HL-60/S4 treated with phorbol 12-myristate 13-acetate at 8.2 ng/mL for 4 days and 3 days (cell line): ENCODE measurements at regions not wholly inside any gene's neighbourhood (a gene's known extent, or its start where the extent isn't known, plus 50 kb on each side); places are given as distances from the start of the nearest gene placed in this dataset.
"Not testable (repeated sequence)": the region's sequence is repeated elsewhere in the genome, so short reads cannot be mapped to it uniquely, and the experiment has no call there.

Source experiments
- in situ Hi-C: fragments of 300-500 bp; cut with MboI; formaldehyde crosslinking; loops from 2 replicates; pipeline ENCODE4 v1.15.0; 2022; ENCODE audit warnings: low sequenced_read_pairs

DNA sequence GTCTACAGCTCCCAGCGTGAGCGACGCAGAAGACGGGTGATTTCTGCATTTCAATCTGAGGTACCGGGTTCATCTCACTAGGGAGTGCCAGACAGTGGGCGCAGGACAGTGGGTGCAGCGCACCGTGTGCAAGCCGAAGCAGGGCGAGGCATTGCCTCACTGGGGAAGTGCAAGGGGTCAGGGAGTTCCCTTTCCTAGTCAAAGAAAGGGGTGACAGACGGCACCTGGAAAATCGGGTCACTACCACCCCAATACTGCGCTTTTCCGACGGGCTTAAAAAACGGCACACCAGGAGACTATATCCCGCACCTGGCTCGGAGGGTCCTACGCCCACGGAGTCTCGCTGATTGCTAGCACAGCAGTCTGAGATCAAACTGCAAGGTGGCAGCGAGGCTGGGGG, 95.6 kb downstream of the GPX5 start:
- in situ Hi-C loops: not testable (repeated sequence)

- in situ Hi-C loops: not testable (repeated sequence)
These were observed 97.6 kb downstream of the GPX5 start for GRCh38 chr6:28623242-28623641.

DNA sequence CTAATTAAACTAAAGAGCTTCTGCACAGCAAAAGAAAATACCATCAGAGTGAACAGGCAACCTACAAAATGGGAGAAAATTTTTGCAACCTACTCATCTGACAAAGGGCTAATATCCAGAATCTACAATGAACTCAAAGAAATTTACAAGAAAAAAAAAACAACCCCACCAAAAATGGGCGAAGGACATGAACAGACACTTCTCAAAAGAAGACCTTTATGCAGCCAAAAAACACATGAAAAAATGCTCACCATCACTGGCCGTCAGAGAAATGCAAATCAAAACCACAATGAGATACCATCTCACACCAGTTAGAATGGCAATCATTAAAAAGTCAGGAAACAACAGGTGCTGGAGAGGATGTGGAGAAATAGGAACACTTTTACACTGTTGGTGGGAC, 100.7 kb downstream of the GPX5 start:
- in situ Hi-C loops: not testable (repeated sequence)

GRCh38 chr6:28632326-28632851, 106.7 kb downstream of the GPX5 start:
- in situ Hi-C loops: no loop called here

GRCh38 chr6:28633445-28634215, 107.9 kb downstream of the GPX5 start:
- in situ Hi-C loops: no loop called here

GRCh38 chr6:28634411-28634760, 108.7 kb downstream of the GPX5 start:
- in situ Hi-C loops: no loop called here

DNA sequence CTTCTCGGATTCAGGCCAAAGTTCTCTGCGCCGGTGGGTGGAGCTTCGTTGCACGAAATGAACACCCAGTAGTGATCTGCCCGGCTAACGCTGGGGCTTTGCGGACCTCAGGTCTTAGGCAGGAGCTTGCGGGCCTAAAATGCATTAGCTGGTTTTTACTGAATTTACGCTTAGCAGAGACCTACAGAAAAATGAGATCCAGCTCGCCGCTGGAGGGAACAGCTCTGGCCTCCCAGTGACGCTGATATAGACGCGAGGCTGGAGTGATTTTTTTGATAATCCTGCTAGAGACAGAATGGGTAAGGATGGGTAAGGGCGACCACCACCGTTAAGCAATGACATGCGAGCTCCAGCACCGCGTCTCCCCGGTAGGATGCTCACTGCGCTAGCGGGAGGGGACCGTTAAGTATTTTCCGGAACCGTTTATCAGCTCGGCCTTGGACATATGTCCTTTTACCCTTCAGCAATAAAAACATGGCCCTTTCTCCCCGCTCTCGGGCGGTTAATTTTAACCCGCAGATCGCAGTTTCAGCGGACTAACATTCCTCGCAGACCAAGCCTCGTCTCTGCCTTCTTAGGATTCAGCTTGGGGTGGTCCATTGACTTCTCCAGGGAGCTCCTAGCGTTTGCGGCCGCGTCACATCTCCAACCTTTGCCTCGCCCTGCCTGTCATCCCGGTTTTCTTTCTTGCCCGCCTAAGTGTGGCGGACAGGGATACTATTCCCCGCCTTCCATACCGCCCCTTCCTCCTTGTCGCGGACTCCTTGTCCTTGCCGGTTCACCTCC, 109.3 kb downstream of the GPX5 start:
- in situ Hi-C loops: no loop called here

GRCh38 chr6:28635547-28636158, 110.0 kb downstream of the GPX5 start:
- in situ Hi-C loops: no loop called here

DNA sequence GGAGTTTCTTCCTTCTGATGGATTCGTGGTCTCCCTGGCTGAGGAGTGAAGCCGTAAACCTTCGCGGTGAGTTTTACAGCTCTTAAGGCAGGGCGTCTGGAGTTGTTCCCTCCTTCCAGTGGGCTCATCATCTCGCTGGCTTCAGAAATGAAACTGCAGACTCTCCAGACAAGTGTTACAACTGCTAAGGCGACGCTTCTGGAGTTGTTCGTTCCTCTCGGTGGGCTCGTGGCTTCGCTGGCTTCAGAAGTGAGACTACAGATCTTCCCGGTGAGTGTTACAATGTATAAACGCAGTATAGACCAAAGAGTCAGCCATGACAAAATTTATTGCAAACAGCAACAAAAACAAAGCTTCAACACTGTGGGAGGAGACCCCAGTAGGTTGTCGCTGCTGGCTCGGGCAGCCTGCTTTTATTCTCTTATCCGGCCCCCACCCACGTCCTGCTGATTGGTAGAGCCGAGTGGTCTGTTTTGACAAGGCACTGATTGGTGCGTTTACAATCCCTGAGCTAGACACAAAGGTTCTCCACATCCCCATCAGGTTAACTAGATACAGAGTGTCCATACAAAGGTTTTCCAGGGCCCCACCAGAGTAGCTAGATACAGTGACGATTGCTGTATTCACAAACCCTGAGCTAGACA, 113.2 kb downstream of the GPX5 start:
- in situ Hi-C loops: no loop called here

DNA sequence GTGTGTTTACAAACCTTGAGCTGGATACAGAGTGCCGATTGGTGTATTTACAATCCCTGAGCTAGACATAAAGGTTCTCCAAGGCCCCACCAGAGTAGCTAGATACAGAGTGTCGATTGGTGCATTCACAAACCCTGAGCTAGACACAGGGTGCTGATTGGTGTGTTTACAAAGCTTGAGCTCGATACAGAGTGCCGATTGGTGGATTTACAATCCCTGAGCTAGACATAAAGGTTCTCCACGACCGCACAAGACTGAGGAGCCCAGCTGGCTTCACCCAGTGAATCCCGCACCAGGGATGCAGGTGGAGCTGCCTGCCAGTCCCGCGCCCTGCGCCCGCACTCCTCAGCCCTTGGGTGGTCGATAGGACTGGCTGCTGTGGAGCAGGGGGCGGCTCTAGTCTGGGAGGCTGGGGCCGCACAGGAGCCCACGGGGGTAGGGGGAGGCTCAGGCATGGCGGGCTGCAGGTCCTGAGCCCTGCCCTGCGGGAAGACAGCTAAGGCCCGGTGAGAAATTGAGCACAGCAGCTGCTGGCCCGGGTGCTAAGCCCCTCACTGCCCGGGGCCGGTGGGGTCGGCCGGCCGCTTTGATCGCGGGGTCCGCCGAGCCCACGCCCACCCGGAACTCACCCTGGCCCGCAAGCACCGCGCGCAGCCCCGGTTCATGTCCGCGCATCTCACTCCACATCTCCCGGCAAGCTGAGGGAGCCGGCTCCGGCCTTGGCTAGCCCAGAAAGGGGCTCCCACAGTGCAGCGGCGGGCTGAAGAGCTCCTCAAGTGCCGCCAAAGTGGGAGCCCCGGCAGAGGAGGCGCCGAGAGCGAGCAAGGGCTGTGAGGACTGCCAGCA, 114.0 kb downstream of the GPX5 start:
- in situ Hi-C loops: not testable (repeated sequence)

DNA sequence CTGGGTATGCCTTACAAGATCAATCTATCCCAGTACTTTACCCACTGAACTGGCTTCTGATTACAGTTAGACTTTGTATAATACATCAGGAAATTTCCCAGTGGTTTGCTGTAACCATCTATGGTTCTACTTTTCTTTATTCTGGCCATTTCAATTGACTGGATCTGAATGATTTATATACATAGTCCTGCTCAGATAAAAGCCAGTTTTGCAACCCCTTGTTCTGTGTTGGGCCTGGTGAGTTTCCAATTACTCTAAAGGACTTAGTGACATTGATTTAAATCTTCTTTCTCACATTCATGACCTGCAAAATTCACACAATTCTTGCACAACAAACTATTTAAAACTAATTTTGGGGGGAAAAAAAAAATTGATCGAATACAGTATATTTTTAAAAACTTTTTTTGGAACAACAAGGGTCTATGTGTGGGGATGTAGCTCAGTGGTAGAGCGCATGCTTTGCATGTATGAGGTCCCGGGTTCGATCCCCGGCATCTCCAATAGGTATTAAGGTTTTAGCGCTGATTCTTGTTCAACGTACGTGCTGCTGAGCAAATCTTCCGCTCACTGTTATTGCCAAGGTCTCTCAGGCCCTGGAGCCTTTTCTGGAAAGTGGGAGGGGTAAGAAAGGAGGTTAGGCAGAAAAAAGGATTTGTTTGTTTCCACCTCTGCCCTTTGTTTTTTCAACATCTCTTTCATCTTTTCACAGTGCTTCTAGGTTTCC, 117.5 kb downstream of the GPX5 start:
- in situ Hi-C loops: no loop called here

GRCh38 chr6:28646650-28647049, 121.0 kb downstream of the GPX5 start:
- in situ Hi-C loops: no loop called here

DNA sequence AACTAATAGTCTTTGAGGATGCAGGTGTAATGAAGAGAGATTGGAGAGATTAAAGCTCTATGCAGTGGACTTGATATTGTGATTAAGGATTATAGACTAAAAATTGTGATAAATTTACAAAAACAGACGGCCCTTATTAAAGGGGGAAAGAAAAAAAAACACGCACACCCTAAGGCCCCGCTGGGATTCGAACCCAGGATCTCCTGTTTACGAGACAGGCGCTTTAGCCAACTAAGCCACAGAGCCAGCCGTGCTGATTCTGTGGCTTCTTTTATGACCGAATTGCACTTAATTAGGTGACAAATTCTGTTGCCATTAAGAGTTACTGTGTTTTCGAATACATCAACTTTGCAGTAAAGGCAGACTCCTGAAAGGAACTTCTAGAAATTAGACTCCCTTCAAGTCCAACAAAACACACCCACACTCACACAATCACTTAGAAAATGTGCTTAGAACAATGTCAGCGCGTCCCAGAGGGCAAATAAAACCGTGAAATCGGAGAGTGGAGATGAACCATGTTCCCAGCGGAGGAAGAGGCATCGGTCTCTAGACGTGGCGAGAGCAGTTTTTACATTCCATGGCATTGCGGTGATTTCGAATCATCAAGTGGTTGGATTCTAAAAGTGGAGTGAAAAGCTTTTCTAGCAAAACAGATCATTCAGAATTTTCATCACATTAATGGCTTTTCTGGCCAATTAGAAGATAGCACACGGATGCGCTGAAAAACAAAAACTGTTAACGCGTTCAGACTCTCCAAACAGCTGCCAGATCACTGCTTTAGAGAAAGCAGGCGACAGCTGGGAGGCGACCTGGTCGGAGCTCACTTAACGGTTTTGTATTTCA, 122.6 kb downstream of the GPX5 start:
- in situ Hi-C loops: no loop called here

DNA sequence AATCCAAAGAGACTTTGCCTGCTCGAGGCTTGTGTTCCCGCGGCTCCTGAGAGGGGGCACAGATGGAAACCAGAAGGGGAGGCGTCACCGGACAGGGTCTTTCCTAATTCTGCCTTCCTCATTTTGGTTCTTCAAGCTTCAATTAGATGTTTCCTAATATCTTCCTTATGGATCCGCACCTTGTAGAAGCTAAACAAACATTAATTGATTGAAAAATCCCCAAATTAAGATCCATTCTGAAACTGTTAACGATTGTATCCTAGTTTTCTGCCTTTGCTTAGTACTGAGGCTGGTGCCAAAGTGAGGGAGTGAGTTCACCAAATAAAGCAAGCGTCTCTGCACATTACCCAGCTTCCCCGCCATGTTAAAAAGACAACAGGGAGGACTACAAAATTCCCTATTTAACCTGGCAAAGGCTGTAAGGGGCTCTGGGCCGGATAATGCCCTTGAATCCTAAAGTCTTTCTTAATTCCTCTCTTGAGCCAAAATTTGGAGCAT, 123.2 kb downstream of the GPX5 start:
- in situ Hi-C loops: no loop called here

- in situ Hi-C loops: no loop called here
These were observed 125.5 kb downstream of the GPX5 start for GRCh38 chr6:28651161-28651560.

DNA sequence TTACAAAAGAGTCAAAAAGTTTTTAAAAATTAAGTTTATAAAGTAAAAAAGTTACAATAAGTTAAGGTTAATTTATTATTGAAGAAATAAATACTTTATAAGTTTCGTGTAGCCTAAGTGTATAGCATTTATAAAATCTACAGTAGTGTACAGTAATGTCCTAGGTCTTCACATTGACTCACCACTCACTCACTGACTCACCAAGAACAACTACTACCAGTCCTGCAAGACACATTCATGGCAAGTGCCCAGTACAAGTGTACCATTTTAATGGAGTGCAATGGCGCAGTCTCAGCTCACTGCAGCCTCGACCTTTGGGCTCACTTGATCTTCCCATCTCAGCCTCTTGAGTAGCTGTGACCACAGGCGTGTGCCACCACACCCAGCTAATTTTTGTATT, 128.2 kb downstream of the GPX5 start:
- in situ Hi-C loops: no loop called here

DNA sequence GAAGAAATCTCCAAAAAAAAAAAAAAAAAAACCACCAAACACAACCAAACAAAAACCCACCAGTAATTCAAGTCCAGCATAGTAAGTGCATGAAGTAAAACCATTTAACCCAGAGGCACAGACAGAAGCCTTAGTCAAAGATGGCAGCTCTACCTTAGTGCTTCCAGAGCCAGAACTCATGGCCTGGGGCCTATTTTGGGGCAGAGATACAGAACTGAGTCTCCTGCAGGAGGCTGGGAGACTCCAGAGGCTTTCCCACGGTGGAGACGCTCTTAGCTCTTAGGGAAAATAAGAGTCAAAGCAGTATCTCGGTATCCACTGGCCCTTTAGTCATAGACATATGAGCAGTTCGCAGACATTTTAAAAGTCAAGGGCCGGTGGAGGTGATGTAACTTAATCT, 129.5 kb downstream of the GPX5 start:
- in situ Hi-C loops: no loop called here

- in situ Hi-C loops: no loop called here
These were observed 131.0 kb downstream of the GPX5 start for GRCh38 chr6:28656715-28657114.

- in situ Hi-C loops: no loop called here
These were observed 131.7 kb downstream of the GPX5 start for GRCh38 chr6:28657381-28657768.
